Mammary epithelial cell (primary cell): ENCODE measurements at regions not wholly inside any gene's neighbourhood (a gene's known extent, or its start where the extent isn't known, plus 50 kb on each side); places are given as distances from the start of the nearest gene placed in this dataset.

Experiments used
- CTCF ChIP-seq, 2 donors: IDR thresholded peaks in 1 of 2; conservative IDR thresholded peaks in 1 of 2; 2 replicates each; pipeline ENCODE4 v1.5.1; 2011 to 2012; ENCODE audit warnings: inconsistent platforms in 2 of 2, low read length in 2 of 2, mild to moderate bottlenecking in 2 of 2, control low read depth in 1 of 2, low read depth in 1 of 2; ENCODE audit not compliant: insufficient read depth in 1 of 2; ENCODE audit errors: extremely low read depth in 1 of 2
- EZH2 ChIP-seq: IDR thresholded peaks from 2 replicates; pipeline ENCODE4 v1.6.1; 2012; ENCODE audit warnings: low read length, inconsistent platforms, borderline replicate concordance

- no peak for TF ChIP-seq CTCF (conservative IDR thresholded peaks at IDR 0.05 in 1 of 2, IDR thresholded peaks at IDR 0.05 in 1 of 2; ENCODE audit: extremely low read depth in 1 of 2, insufficient read depth in 1 of 2, low read depth in 1 of 2, low read length in 2 of 2)
- TF ChIP-seq EZH2: no peak
Measured at GRCh38 chr3:153437666-153438065, 275.6 kb downstream of the RAP2B start.
